Neutrophil (primary cell): ENCODE measurements at regions not wholly inside any gene's neighbourhood (a gene's known extent, or its start where the extent isn't known, plus 50 kb on each side); places are given as distances from the start of the nearest gene placed in this dataset.

Experiments used
- H3K27ac ChIP-seq: fragments of 200-600 bp; sonication (generic); 2 replicates; pipeline ENCODE4 v1.5.1; 2016; ENCODE audit warnings: mild to moderate bottlenecking, moderate library complexity
- H3K27me3 ChIP-seq: fragments of 200-600 bp; sonication (generic); 2 replicates; pipeline ENCODE4 v1.6.0; 2016; ENCODE audit warnings: mild to moderate bottlenecking
- H3K36me3 ChIP-seq: fragments of 200-600 bp; sonication (generic); 2 replicates; pipeline ENCODE4 v1.5.1; 2017
- H3K4me1 ChIP-seq, 2 experiments: fragments of 200-600 bp in 1 of 2; sonication (generic) in 1 of 2; 1 replicate in 1 of 2; 2 replicates in 1 of 2; pipeline versions ENCODE4 v1.5.1 to v1.6.1; 2013 to 2016; ENCODE audit warnings: low read depth in 1 of 2, low read length in 1 of 2, mild to moderate bottlenecking in 1 of 2, moderate library complexity in 1 of 2; ENCODE audit not compliant: control insufficient read depth in 1 of 2, insufficient read depth in 1 of 2
- H3K4me3 ChIP-seq, 2 experiments: fragments of 200-600 bp in 1 of 2; sonication (generic) in 1 of 2; 1 replicate in 1 of 2; 2 replicates in 1 of 2; pipeline ENCODE4 v1.5.1; 2013 to 2016; ENCODE audit warnings: low read depth in 1 of 2, low read length in 1 of 2, mild to moderate bottlenecking in 1 of 2, moderate library complexity in 1 of 2
- H3K9me3 ChIP-seq: fragments of 200-600 bp; sonication (generic); 2 replicates; pipeline ENCODE4 v1.5.1; 2016
- CTCF ChIP-seq: fragments of 200-600 bp; sonication (generic); IDR thresholded peaks from 2 replicates; pipeline ENCODE4 v1.5.1; 2016; ENCODE audit warnings: antibody characterized with exemption

DNA sequence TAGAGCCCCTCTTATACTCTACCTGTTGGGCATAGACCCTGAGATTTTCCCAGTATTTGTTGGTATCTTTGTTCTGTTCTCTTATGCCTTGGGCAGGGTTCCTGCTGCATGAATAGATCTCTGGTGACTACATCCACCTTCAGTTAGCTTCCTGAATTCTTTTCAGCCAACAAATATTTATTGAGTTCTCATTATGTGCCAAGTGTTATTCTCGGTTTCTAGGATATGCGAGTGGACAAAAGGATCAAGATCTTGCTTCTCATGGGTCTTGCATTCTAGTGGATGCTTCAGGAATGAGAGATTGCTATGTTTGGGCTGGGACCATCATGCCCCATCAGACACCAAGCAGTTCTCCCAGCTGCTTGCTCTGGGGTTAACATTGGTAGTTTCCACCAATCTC, 340.0 kb downstream of the METTL15 start:
- no peak overlapping the region for H3K4me3 ChIP-seq
- H3K9me3 ChIP-seq, result no peaks in the 10 kb centered on the region
- no peak for TF ChIP-seq CTCF
- H3K4me1 ChIP-seq, result no peaks in the 10 kb centered on the region
- H3K27ac ChIP-seq, result no peak overlapping the region
- no peaks in the 10 kb centered on the region for H3K27me3 ChIP-seq
- no peaks in the 10 kb centered on the region for H3K36me3 ChIP-seq

DNA sequence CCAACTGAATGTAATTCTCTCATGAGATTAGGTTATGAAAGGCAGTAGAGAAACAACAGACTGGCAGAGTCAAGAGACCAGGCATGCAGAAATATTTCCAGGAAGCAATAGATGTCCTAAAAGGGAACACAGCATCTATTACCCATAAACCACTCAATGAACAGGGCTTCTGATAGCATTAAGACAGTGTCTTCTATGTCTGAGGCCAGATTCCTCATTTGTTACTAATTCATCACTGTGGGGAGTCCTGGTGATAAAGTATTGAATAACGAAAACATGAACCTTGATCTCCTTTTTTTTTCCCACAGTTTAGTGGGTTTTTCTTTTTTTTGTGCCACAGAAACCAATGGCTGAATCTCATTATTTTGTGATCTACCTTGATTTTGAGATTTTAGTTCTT, 339.0 kb downstream of the METTL15 start:
- H3K27ac ChIP-seq, result no peak overlapping the region
- H3K4me1 ChIP-seq, result no peaks in the 10 kb centered on the region
- TF ChIP-seq CTCF, result no peak
- no peaks in the 10 kb centered on the region for H3K36me3 ChIP-seq
- no peaks in the 10 kb centered on the region for H3K27me3 ChIP-seq
- no peaks in the 10 kb centered on the region for H3K9me3 ChIP-seq
- no peak overlapping the region for H3K4me3 ChIP-seq

DNA sequence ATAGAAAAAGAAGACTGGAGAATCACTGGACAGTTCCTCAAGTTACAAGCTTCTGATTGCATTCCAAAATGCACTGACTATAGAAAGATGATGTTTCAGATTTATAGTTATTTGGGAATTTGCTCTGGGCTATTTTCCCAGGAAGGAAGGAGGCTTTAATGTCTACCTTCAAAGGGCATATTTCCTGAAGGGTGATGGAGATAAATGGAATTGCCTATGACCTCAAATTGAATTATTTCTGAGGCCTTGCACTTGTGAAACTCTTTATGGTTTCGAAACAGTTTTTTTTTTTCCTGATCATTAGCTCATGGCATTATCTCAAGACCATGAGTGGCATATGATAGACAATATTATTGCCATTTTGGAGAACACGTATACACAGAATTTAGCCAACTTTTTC, 333.9 kb downstream of the METTL15 start:
- no peak for TF ChIP-seq CTCF
- no peak overlapping the region for H3K27ac ChIP-seq
- no peaks in the 10 kb centered on the region for H3K27me3 ChIP-seq
- no peaks in the 10 kb centered on the region for H3K36me3 ChIP-seq
- no peaks in the 10 kb centered on the region for H3K4me1 ChIP-seq
- no peak overlapping the region for H3K4me3 ChIP-seq
- H3K9me3 ChIP-seq, result no peaks in the 10 kb centered on the region

- Histone ChIP-seq H3K27me3 (no peaks in the 10 kb centered on the region), H3K27ac (no peak overlapping the region), H3K4me1 (no peaks in the 10 kb centered on the region), H3K4me3 (no peak overlapping the region), H3K36me3 (no peaks in the 10 kb centered on the region), H3K9me3 (no peaks in the 10 kb centered on the region)
- no peak for TF ChIP-seq CTCF
These were observed 331.2 kb downstream of the METTL15 start for GRCh38 chr11:28439403-28439802.

DNA sequence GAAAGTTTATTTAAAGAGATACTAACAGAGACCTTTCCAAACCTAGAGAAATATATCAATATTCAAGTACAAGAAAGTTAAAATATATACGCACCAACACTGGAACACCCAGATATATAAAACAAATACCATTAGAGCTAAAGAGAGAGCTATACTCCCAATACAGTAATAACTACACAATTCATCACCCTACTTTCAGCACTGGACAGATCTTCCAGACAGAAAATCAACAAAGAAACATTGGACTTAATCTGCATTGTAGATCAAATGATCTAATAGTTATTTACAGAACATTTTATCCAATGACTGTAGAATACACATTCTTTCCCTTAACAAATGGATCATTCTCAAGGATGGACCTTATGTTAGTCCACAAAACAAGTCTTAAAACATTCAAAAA, 311.9 kb downstream of the METTL15 start:
- H3K27ac ChIP-seq, result no peak overlapping the region
- H3K9me3 ChIP-seq, result no peaks in the 10 kb centered on the region
- no peak for TF ChIP-seq CTCF
- H3K4me3 ChIP-seq, result no peak overlapping the region
- H3K4me1 ChIP-seq, result no peaks in the 10 kb centered on the region
- H3K36me3 ChIP-seq, result no peaks in the 10 kb centered on the region
- no peaks in the 10 kb centered on the region for H3K27me3 ChIP-seq

- no peaks in the 10 kb centered on the region for H3K27me3 ChIP-seq
- no peaks in the 10 kb centered on the region for H3K4me1 ChIP-seq
- TF ChIP-seq CTCF, result no peak
- no peaks in the 10 kb centered on the region for H3K36me3 ChIP-seq
- H3K27ac ChIP-seq, result no peak overlapping the region
- H3K9me3 ChIP-seq, result no peaks in the 10 kb centered on the region
- no peak overlapping the region for H3K4me3 ChIP-seq
These were observed 309.6 kb downstream of the METTL15 start for GRCh38 chr11:28417601-28418323.
